OCI-LY7 (cell line): ENCODE measurements at regions not wholly inside any gene's neighbourhood (a gene's known extent, or its start where the extent isn't known, plus 50 kb on each side); places are given as distances from the start of the nearest gene placed in this dataset.

Source experiments
- BruUV-seq: library from RNA; stranded (reverse); fragments of 400-500 nt; replicated peaks from 2 replicates; lab custom pipeline; 2021; lab: Mats Ljungman, UMichigan
- CTCF ChIA-PET: fragments of 300-600 bp; sonication (Branson Sonifier 250); formaldehyde crosslinking; loops from one replicate; lab custom pipeline; 2022; ENCODE audit warnings: antibody characterized with exemption; ENCODE audit not compliant: unreplicated experiment; lab: Charles Lee
- POLR2A ChIA-PET: fragments of 300-600 bp; sonication (Branson Sonifier 250); formaldehyde crosslinking; loops from one replicate; lab custom pipeline; 2022; ENCODE audit warnings: antibody characterized with exemption; lab: Charles Lee
- DNase-seq: peaks from one replicate; pipeline ENCODE4 v3.0.0-alpha.2; 2015; ENCODE audit warnings: low spot score
- H2AFZ ChIP-seq: fragments of 200-600 bp; sonication (generic), shearing (Covaris generic); 2 replicates; pipeline ENCODE4 v1.6.1; 2014; ENCODE audit warnings: mild to moderate bottlenecking, antibody characterized with exemption, low read length, moderate library complexity
- H3K27ac ChIP-seq: fragments of 200-600 bp; sonication (generic); 2 replicates; pipeline ENCODE4 v1.5.1; 2014; ENCODE audit warnings: mixed run types, low read depth, mild to moderate bottlenecking, moderate library complexity, low read length, inconsistent platforms; ENCODE audit not compliant: poor library complexity, severe bottlenecking
- H3K36me3 ChIP-seq: fragments of 200-600 bp; sonication (generic); 2 replicates; pipeline ENCODE4 v1.6.1; 2014; ENCODE audit warnings: mild to moderate bottlenecking, antibody characterized with exemption, low read length, moderate library complexity, mixed read lengths; ENCODE audit not compliant: insufficient read depth
- H3K4me1 ChIP-seq: fragments of 200-600 bp; sonication (generic); 2 replicates; pipeline ENCODE4 v1.5.1; 2014; ENCODE audit warnings: mild to moderate bottlenecking, low read length; ENCODE audit not compliant: insufficient read depth, poor library complexity, severe bottlenecking
- H3K4me2 ChIP-seq: fragments of 200-600 bp; sonication (generic); 2 replicates; pipeline ENCODE4 v1.6.1; 2014; ENCODE audit warnings: mild to moderate bottlenecking, low read length
- H3K4me3 ChIP-seq: fragments of 200-600 bp; sonication (generic); 2 replicates; pipeline ENCODE4 v1.5.1; 2014; ENCODE audit warnings: mild to moderate bottlenecking, low read depth, low read length; ENCODE audit not compliant: poor library complexity, severe bottlenecking
- H3K79me2 ChIP-seq: fragments of 200-600 bp; sonication (generic); 2 replicates; pipeline ENCODE4 v1.6.1; 2016; ENCODE audit warnings: low read depth, mild to moderate bottlenecking, low read length, moderate library complexity, mixed read lengths; ENCODE audit not compliant: insufficient read depth
- H3K9me2 ChIP-seq: fragments of 200-600 bp; sonication (generic); 2 replicates; pipeline ENCODE4 v1.6.1; 2016; ENCODE audit warnings: mild to moderate bottlenecking, low read length, mixed read lengths; ENCODE audit not compliant: insufficient read depth
- H3K9me3 ChIP-seq: fragments of 200-600 bp; sonication (generic); 2 replicates; pipeline ENCODE4 v1.6.1; 2014; ENCODE audit warnings: mild to moderate bottlenecking, mixed run types, low read length, mixed read lengths
- H4K20me1 ChIP-seq: fragments of 200-600 bp; sonication (generic); 2 replicates; pipeline ENCODE4 v1.6.1; 2014; ENCODE audit warnings: mild to moderate bottlenecking, antibody characterized with exemption, low read length, moderate library complexity, mixed read lengths; ENCODE audit not compliant: insufficient read depth
- CTCF ChIP-seq: fragments of 200-600 bp; sonication (generic); conservative IDR thresholded peaks from 2 replicates; pipeline ENCODE4 v1.5.1; 2014; ENCODE audit warnings: mild to moderate bottlenecking, antibody characterized with exemption, low read length, moderate library complexity, mixed read lengths
- EZH2phosphoT487 ChIP-seq: fragments of 200-600 bp; sonication (generic); IDR thresholded peaks from 2 replicates; pipeline ENCODE4 v1.6.1; 2018; ENCODE audit warnings: low read depth, borderline replicate concordance, mild to moderate bottlenecking, mixed run types, antibody characterized with exemption, low read length, moderate library complexity, mixed read lengths
- intact Hi-C: fragments of 100-400 bp; cut with micrococcal nuclease; formaldehyde crosslinking; loops from one replicate; pipeline ENCODE4 v1.10.0; 2022; ENCODE audit not compliant: unreplicated experiment

- Histone ChIP-seq H3K9me3 (no peaks in the 10 kb centered on the region), H3K36me3 (no peaks in the 10 kb centered on the region), H3K9me2 (no peaks in the 10 kb centered on the region), H2AFZ (no peak overlapping the region), H3K27ac (no peak overlapping the region), H3K4me3 (no peak overlapping the region), H3K4me1 (no peaks in the 10 kb centered on the region), H3K79me2 (no peaks in the 10 kb centered on the region), H4K20me1 (no peaks in the 10 kb centered on the region), H3K4me2 (no peak overlapping the region)
- BruUV-seq, result no TSS peak
- ChIA-PET CTCF (no interaction called here), POLR2A (no interaction called here)
- peak; percentile 2 for DNase-seq
- intact Hi-C loops, result no loop called here
- peak; percentile 46; the same call in 1 of the 2 replicates for TF ChIP-seq CTCF
- no peak for TF ChIP-seq EZH2phosphoT487
Observed at GRCh38 chr2:18690342-18690741, 101.0 kb upstream of the NT5C1B start.

- CTCF ChIA-PET, result no interaction called here
- no peak for TF ChIP-seq CTCF
- TF ChIP-seq EZH2phosphoT487, result no peak
- H2AFZ ChIP-seq, result no peak overlapping the region
- no peak for DNase-seq
- POLR2A ChIA-PET, result interaction anchor here (0.6 kb wide), 2 partner anchors 429 to 905 kb away, joined by 3 to 4 read pairs; no protein-coding TSS in a partner anchor
- H3K4me2 ChIP-seq, result no peak overlapping the region
- no peak overlapping the region for H3K27ac ChIP-seq
- no peaks in the 10 kb centered on the region for H3K4me1 ChIP-seq
- H3K4me3 ChIP-seq, result no peak overlapping the region
- no peaks in the 10 kb centered on the region for H4K20me1 ChIP-seq
- no TSS peak for BruUV-seq
- no peaks in the 10 kb centered on the region for H3K9me3 ChIP-seq
- H3K79me2 ChIP-seq, result no peaks in the 10 kb centered on the region
- no peaks in the 10 kb centered on the region for H3K9me2 ChIP-seq
- no peaks in the 10 kb centered on the region for H3K36me3 ChIP-seq
- intact Hi-C loops, result no loop called here
Observed at GRCh38 chr2:18684206-18685038, 95.1 kb upstream of the NT5C1B start.

GRCh38 chr2:18682681-18683080 lies 93.3 kb upstream of the NT5C1B start:
- TF ChIP-seq EZH2phosphoT487 (no peak), CTCF (no peak)
- intact Hi-C loops, result no loop called here
- CTCF ChIA-PET, result no interaction called here

More at GRCh38 chr2:18682681-18683080, 93.3 kb upstream of the NT5C1B start:
- Histone ChIP-seq H3K27ac (no peak overlapping the region), H3K9me2 (no peaks in the 10 kb centered on the region), H3K4me2 (no peak overlapping the region), H3K36me3 (no peaks in the 10 kb centered on the region), H3K4me3 (no peak overlapping the region), H3K79me2 (no peaks in the 10 kb centered on the region), H3K9me3 (no peaks in the 10 kb centered on the region), H4K20me1 (no peaks in the 10 kb centered on the region), H3K4me1 (no peaks in the 10 kb centered on the region), H2AFZ (no peak overlapping the region)
- DNase-seq, result no peak
- BruUV-seq, result no TSS peak
- POLR2A ChIA-PET, result no interaction called here
